ENCODE measurements at regions not wholly inside any gene's neighbourhood (a gene's known extent, or its start where the extent isn't known, plus 50 kb on each side); places are given as distances from the start of the nearest gene placed in this dataset.

DNA sequence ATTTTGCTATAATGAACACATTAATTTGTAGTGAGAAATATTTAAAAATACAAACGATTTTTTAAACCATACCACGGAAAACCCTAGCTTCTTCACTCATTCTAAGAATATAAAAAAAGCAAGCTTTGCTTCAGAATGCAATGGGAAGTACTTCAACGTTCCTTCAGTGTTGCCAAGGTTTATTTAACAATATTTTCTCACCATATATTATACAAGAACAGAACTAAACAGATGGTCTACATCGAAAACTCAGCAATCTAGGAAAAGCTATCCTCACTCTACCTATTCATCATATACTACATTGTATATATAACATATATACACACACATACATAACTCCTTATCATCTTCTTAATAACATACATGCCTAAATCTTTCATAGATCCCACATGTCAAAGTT lies 1047.4 kb downstream of the IGSF11 start:
- no peaks in the 10 kb centered on the region for H3K27me3 ChIP-seq (ENCODE audit: control insufficient read depth, insufficient read depth, low read length, poor library complexity, severe bottlenecking)
- no peak overlapping the region for H3K4me3 Mint-ChIP-seq
- H3K9me3 Mint-ChIP-seq, result no peaks in the 10 kb centered on the region
- peaks cover 1% of the 10 kb centered on the region for H3K27me3 Mint-ChIP-seq (ENCODE audit: insufficient read depth)
- DNase-seq, result no peak
- H3K9ac ChIP-seq (ENCODE audit: extremely low read depth, low read length, poor library complexity, severe bottlenecking), result no peak overlapping the region
- TF ChIP-seq, protein P1, sequence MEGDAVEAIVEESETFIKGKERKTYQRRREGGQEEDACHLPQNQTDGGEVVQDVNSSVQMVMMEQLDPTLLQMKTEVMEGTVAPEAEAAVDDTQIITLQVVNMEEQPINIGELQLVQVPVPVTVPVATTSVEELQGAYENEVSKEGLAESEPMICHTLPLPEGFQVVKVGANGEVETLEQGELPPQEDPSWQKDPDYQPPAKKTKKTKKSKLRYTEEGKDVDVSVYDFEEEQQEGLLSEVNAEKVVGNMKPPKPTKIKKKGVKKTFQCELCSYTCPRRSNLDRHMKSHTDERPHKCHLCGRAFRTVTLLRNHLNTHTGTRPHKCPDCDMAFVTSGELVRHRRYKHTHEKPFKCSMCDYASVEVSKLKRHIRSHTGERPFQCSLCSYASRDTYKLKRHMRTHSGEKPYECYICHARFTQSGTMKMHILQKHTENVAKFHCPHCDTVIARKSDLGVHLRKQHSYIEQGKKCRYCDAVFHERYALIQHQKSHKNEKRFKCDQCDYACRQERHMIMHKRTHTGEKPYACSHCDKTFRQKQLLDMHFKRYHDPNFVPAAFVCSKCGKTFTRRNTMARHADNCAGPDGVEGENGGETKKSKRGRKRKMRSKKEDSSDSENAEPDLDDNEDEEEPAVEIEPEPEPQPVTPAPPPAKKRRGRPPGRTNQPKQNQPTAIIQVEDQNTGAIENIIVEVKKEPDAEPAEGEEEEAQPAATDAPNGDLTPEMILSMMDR (conservative IDR thresholded peaks at IDR 0.05), result no peak
- no peaks in the 10 kb centered on the region for H3K36me3 ChIP-seq (ENCODE audit: control insufficient read depth, insufficient read depth, low read length)
- WGBS, 2 experiments (ENCODE audit: insufficient coverage in 1 of 2, insufficient read length in 1 of 2), result 85 to 90% methylated on average over 4 of the region's 4 CpGs
- no peak overlapping the region for H3K27ac ChIP-seq (ENCODE audit: low read depth, low read length)
- H3K4me1 ChIP-seq (ENCODE audit: control insufficient read depth, insufficient read depth, low read length), result no peaks in the 10 kb centered on the region
- H3K27ac Mint-ChIP-seq, result no peak overlapping the region
- no peak overlapping the region for H3K4me3 ChIP-seq (ENCODE audit: low read length)
- H3K36me3 Mint-ChIP-seq (ENCODE audit: low read depth), result no peaks in the 10 kb centered on the region
- no peaks in the 10 kb centered on the region for H3K9me3 ChIP-seq (ENCODE audit: control insufficient read depth, low read length)
- H3K4me1 Mint-ChIP-seq, result peaks cover 22% of the 10 kb centered on the region

DNA sequence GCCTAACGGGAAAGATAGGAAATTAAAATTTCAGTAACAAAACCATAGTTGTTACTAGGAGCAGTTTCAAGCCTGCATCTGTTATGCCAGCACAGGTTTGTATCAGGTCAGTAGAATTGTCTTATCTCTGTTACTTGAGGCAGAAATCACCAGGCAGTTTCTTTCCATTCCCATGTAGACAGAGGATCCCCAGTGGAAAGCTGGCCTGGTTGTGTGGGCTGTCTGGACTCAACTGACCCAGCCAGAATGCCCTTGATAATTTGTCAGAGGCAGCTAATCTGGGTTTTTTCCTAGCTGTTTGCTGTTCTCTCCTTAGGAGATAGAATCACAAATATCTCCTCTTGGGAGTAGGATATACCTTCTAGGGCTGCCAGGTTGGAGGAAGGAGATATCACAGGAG lies 1044.7 kb downstream of the IGSF11 start:
- no peaks in the 10 kb centered on the region for H3K36me3 ChIP-seq (ENCODE audit: control insufficient read depth, insufficient read depth, low read length)
- peaks cover 19% of the 10 kb centered on the region for H3K4me1 Mint-ChIP-seq
- no peaks in the 10 kb centered on the region for H3K9me3 Mint-ChIP-seq
- H3K27me3 Mint-ChIP-seq (ENCODE audit: insufficient read depth), result peaks cover 16% of the 10 kb centered on the region
- H3K27me3 ChIP-seq (ENCODE audit: control insufficient read depth, insufficient read depth, low read length, poor library complexity, severe bottlenecking), result peaks cover 10% of the 10 kb centered on the region
- H3K9me3 ChIP-seq (ENCODE audit: control insufficient read depth, low read length), result no peaks in the 10 kb centered on the region
- H3K4me3 Mint-ChIP-seq, result no peak overlapping the region
- no peaks in the 10 kb centered on the region for H3K4me1 ChIP-seq (ENCODE audit: control insufficient read depth, insufficient read depth, low read length)
- H3K9ac ChIP-seq (ENCODE audit: extremely low read depth, low read length, poor library complexity, severe bottlenecking), result no peak overlapping the region
- no peak overlapping the region for H3K27ac Mint-ChIP-seq
- 100% methylated on average over 1 of the region's 1 CpG; no CpG with 5 or more reads in 1 of the 2 experiments for WGBS, 2 experiments (ENCODE audit: insufficient coverage in 1 of 2, insufficient read length in 1 of 2)
- TF ChIP-seq, protein P1 (conservative IDR thresholded peaks at IDR 0.05), result no peak
- H3K36me3 Mint-ChIP-seq (ENCODE audit: low read depth), result no peaks in the 10 kb centered on the region
- H3K4me3 ChIP-seq (ENCODE audit: low read length), result peak overlapping the region; percentile 37
- no peak for DNase-seq
- no peak overlapping the region for H3K27ac ChIP-seq (ENCODE audit: low read depth, low read length)

DNA sequence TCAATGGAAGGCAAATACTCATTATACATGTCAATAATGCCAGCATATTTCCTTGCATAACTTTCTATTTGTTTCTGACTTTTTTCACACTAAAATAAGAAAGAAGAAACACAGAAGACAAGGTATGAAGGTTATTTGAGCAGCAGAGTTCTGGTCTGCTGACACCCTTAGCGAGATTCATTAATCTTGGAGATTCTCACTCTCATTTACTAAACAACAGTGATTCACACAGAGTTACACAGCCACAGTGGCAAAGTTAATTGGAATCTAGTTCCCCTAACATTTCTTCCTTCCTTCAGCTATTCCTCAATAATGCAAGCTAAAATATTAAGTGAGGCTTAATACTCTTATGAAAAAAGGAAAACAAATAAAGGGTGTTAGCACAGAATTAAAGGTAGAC lies 1044.0 kb downstream of the IGSF11 start:
- Mint-ChIP-seq H3K27me3 (ENCODE audit: insufficient read depth) (peaks cover 16% of the 10 kb centered on the region), H3K27ac (no peak overlapping the region), H3K36me3 (ENCODE audit: low read depth) (no peaks in the 10 kb centered on the region), H3K9me3 (no peaks in the 10 kb centered on the region), H3K4me1 (peaks cover 19% of the 10 kb centered on the region), H3K4me3 (no peak overlapping the region)
- H3K36me3 ChIP-seq (ENCODE audit: control insufficient read depth, insufficient read depth, low read length), result no peaks in the 10 kb centered on the region
- H3K9me3 ChIP-seq (ENCODE audit: control insufficient read depth, low read length), result no peaks in the 10 kb centered on the region
- H3K27me3 ChIP-seq (ENCODE audit: control insufficient read depth, insufficient read depth, low read length, poor library complexity, severe bottlenecking), result peaks cover 16% of the 10 kb centered on the region
- H3K4me1 ChIP-seq (ENCODE audit: control insufficient read depth, insufficient read depth, low read length), result no peaks in the 10 kb centered on the region
- H3K9ac ChIP-seq (ENCODE audit: extremely low read depth, low read length, poor library complexity, severe bottlenecking), result no peak overlapping the region
- no peak overlapping the region for H3K27ac ChIP-seq (ENCODE audit: low read depth, low read length)
- TF ChIP-seq, protein P1 (conservative IDR thresholded peaks at IDR 0.05), result no peak
- 91 to 100% methylated on average over 1 of the region's 1 CpG for WGBS, 2 experiments (ENCODE audit: insufficient coverage in 1 of 2, insufficient read length in 1 of 2)
- no peak for DNase-seq
- H3K4me3 ChIP-seq (ENCODE audit: low read length), result peak overlapping the region; percentile 37

Data from endodermal cell (in vitro differentiated cells).